GM21381 (cell line): ENCODE measurements at regions not wholly inside any gene's neighbourhood (a gene's known extent, or its start where the extent isn't known, plus 50 kb on each side); places are given as distances from the start of the nearest gene placed in this dataset.

Experiments used
- ATAC-seq: cut with Tn5 transposase; IDR thresholded peaks from one replicate; pipeline ENCODE4 v1.9.1; 2021; ENCODE audit warnings: mild to moderate bottlenecking, moderate library complexity; ENCODE audit not compliant: unreplicated experiment

- no peak for ATAC-seq
These were observed 1033.3 kb downstream of the EFNB2 start for GRCh38 chr13:105502193-105502592.

- ATAC-seq = no peak
These were observed 1037.9 kb downstream of the EFNB2 start for GRCh38 chr13:105497597-105497996.

GRCh38 chr13:105492216-105492615 is 1043.2 kb downstream of the EFNB2 start:
- ATAC-seq = no peak

GRCh38 chr13:105491345-105491744 is 1044.1 kb downstream of the EFNB2 start:
- no peak for ATAC-seq

GRCh38 chr13:105485081-105485480 is 1050.4 kb downstream of the EFNB2 start:
- ATAC-seq = no peak

- no peak for ATAC-seq
These were observed 1060.4 kb downstream of the EFNB2 start for GRCh38 chr13:105474983-105475610.

GRCh38 chr13:105471673-105472072 is 1063.8 kb downstream of the EFNB2 start:
- no peak for ATAC-seq

GRCh38 chr13:105466376-105466775 is 1069.1 kb downstream of the EFNB2 start:
- ATAC-seq = no peak

- ATAC-seq = no peak
These were observed 1069.7 kb downstream of the EFNB2 start, which contains the start of gene DAOA for GRCh38 chr13:105465745-105466144. Gene DAOA (plus strand): TSS chr13:105466045.

- ATAC-seq = no peak
These were observed 1070.2 kb downstream of the EFNB2 start for GRCh38 chr13:105465251-105465650.

- ATAC-seq = no peak
These were observed 1071.2 kb downstream of the EFNB2 start for GRCh38 chr13:105464249-105464648.

GRCh38 chr13:105463011-105463501 is 1072.4 kb downstream of the EFNB2 start:
- no peak for ATAC-seq

- ATAC-seq = no peak
These were observed 1073.4 kb downstream of the EFNB2 start for GRCh38 chr13:105462098-105462497.

- ATAC-seq = no peak
These were observed 1082.6 kb downstream of the EFNB2 start for GRCh38 chr13:105452895-105453294.

GRCh38 chr13:105450784-105451183 is 1084.7 kb downstream of the EFNB2 start:
- no peak for ATAC-seq

- no peak for ATAC-seq
These were observed 1086.7 kb downstream of the EFNB2 start for GRCh38 chr13:105448811-105449210.

- ATAC-seq = no peak
These were observed 1089.3 kb downstream of the EFNB2 start for GRCh38 chr13:105446197-105446596.

GRCh38 chr13:105445796-105446195 is 1089.7 kb downstream of the EFNB2 start:
- no peak for ATAC-seq

GRCh38 chr13:105442949-105443699 is 1092.3 kb downstream of the EFNB2 start:
- no peak for ATAC-seq

GRCh38 chr13:105442040-105442439 is 1093.4 kb downstream of the EFNB2 start:
- no peak for ATAC-seq

- ATAC-seq = no peak
These were observed 1094.3 kb downstream of the EFNB2 start for GRCh38 chr13:105441051-105441750.

- no peak for ATAC-seq
These were observed 1098.5 kb downstream of the EFNB2 start for GRCh38 chr13:105436943-105437342.
